Activated CD4-positive, alpha-beta T cell treated with anti-CD3 and anti-CD28 coated beads, Interleukin-2, amount 50 U/mL, for 4 hours (primary cell): ENCODE measurements at regions not wholly inside any gene's neighbourhood (a gene's known extent, or its start where the extent isn't known, plus 50 kb on each side); places are given as distances from the start of the nearest gene placed in this dataset.
"Not testable (repeated sequence)": the region's sequence is repeated elsewhere in the genome, so short reads cannot be mapped to it uniquely, and the experiment has no call there.

Experiments used
- DNase-seq, 2 experiments: peaks; one replicate each; pipeline ENCODE4 v3.0.0-alpha.2; 2020

- DNase-seq = no peak
These were observed 151.0 kb downstream of the CD47 start for GRCh38 chr3:107939691-107940442.

- peak; percentile 4 to 7 for DNase-seq
These were observed 152.7 kb downstream of the CD47 start for GRCh38 chr3:107938143-107938542.

- no peak for DNase-seq
These were observed 156.0 kb downstream of the CD47 start for GRCh38 chr3:107934808-107935207.

GRCh38 chr3:107933450-107933849, 157.4 kb downstream of the CD47 start:
- no peak for DNase-seq

- DNase-seq = no peak
These were observed 159.5 kb downstream of the CD47 start for GRCh38 chr3:107931326-107931725.

- DNase-seq = no peak
These were observed 161.7 kb downstream of the CD47 start for GRCh38 chr3:107929088-107929487.

- DNase-seq = no peak
These were observed 162.8 kb downstream of the CD47 start for GRCh38 chr3:107928084-107928445.

- DNase-seq = peak; percentile 57 to 64
These were observed 163.3 kb downstream of the CD47 start for GRCh38 chr3:107927361-107928083.

GRCh38 chr3:107925851-107926250, 165.0 kb downstream of the CD47 start:
- DNase-seq = no peak

- no peak for DNase-seq
These were observed 169.8 kb downstream of the CD47 start for GRCh38 chr3:107921038-107921437.

GRCh38 chr3:107920538-107920937, 170.3 kb downstream of the CD47 start:
- no peak for DNase-seq

- no peak for DNase-seq
These were observed 171.6 kb downstream of the CD47 start for GRCh38 chr3:107919239-107919638.

GRCh38 chr3:107916171-107916570, 174.7 kb downstream of the CD47 start:
- DNase-seq = no peak

- no peak for DNase-seq
These were observed 175.1 kb downstream of the CD47 start for GRCh38 chr3:107915706-107916105.

- no peak for DNase-seq
These were observed 177.1 kb downstream of the CD47 start for GRCh38 chr3:107913701-107914100.

GRCh38 chr3:107911337-107912000, 179.4 kb downstream of the CD47 start:
- no peak for DNase-seq

GRCh38 chr3:107910713-107911259, 180.0 kb downstream of the CD47 start:
- no peak for DNase-seq

GRCh38 chr3:107909583-107909982, 181.2 kb downstream of the CD47 start:
- DNase-seq = not testable (repeated sequence)

GRCh38 chr3:107907996-107908395, 182.8 kb downstream of the CD47 start:
- DNase-seq = no peak

GRCh38 chr3:107904536-107905066, 186.2 kb downstream of the CD47 start:
- DNase-seq = no peak

- no peak for DNase-seq
These were observed 190.7 kb downstream of the CD47 start for GRCh38 chr3:107899990-107900651.

GRCh38 chr3:107897471-107898061, 193.3 kb downstream of the CD47 start:
- DNase-seq = no peak
